Uterus (tissue), 3 donors: ENCODE measurements at regions not wholly inside any gene's neighbourhood (a gene's known extent, or its start where the extent isn't known, plus 50 kb on each side); places are given as distances from the start of the nearest gene placed in this dataset.
A peak's percentile ranks its signal among the peaks of the same experiment; 100 is the strongest.

Experiments
- DNase-seq, 2 donors: peaks; one replicate each; pipeline ENCODE4 v3.0.0-alpha.2; 2019 to 2020
- H3K27ac ChIP-seq, 2 donors: fragments of 200-600 bp; sonication (generic); 1 replicate in 1 of 2; 2 replicates in 1 of 2; pipeline ENCODE4 v1.5.1; 2016 to 2018
- H3K27me3 ChIP-seq, 2 donors: fragments of 200-600 bp; sonication (generic); one replicate each; pipeline ENCODE4 v1.5.1; 2018 to 2019; ENCODE audit warnings: control low read depth in 1 of 2
- H3K36me3 ChIP-seq, 2 donors: fragments of 200-600 bp; sonication (generic); one replicate each; pipeline ENCODE4 v1.5.1; 2019; ENCODE audit warnings: control low read depth in 1 of 2
- H3K4me1 ChIP-seq, 2 donors: fragments of 200-600 bp; sonication (generic); one replicate each; pipeline ENCODE4 v1.5.1; 2018 to 2019; ENCODE audit warnings: control low read depth in 1 of 2
- H3K4me3 ChIP-seq, 2 donors: fragments of 200-600 bp; sonication (generic); 1 replicate in 1 of 2; 2 replicates in 1 of 2; pipeline ENCODE4 v1.5.1; 2018 to 2019; ENCODE audit warnings: mild to moderate bottlenecking in 1 of 2
- H3K9me3 ChIP-seq, 2 donors: fragments of 200-600 bp; sonication (generic); one replicate each; pipeline ENCODE4 v1.5.1; 2019; ENCODE audit warnings: control low read depth in 1 of 2
- POLR2A ChIP-seq, 2 donors: fragments of 450-650 bp; IDR thresholded peaks; one replicate each; pipeline ENCODE4 v1.6.1; 2016; ENCODE audit warnings: antibody characterized with exemption in 2 of 2, mild to moderate bottlenecking in 1 of 2, moderate library complexity in 1 of 2
- intact Hi-C: fragments of 100-400 bp; cut with DNase I; formaldehyde crosslinking; loops from one replicate; pipeline ENCODE4 v1.15.1; 2023; ENCODE audit warnings: low total_unique reads
- TF ChIP-seq, protein P1 (sequence below), 4 experiments: fragments of 200-600 bp in 2 of 4; fragments of 450-650 bp in 2 of 4; sonication (generic) in 2 of 4; IDR thresholded peaks; one replicate each; pipeline ENCODE4 v1.5.1; 2016 to 2019; ENCODE audit warnings: antibody characterized with exemption in 4 of 4, mild to moderate bottlenecking in 2 of 4, moderate library complexity in 1 of 4
- donor health status: DM: yes; HTN: yes; CAD: no.

DNA sequence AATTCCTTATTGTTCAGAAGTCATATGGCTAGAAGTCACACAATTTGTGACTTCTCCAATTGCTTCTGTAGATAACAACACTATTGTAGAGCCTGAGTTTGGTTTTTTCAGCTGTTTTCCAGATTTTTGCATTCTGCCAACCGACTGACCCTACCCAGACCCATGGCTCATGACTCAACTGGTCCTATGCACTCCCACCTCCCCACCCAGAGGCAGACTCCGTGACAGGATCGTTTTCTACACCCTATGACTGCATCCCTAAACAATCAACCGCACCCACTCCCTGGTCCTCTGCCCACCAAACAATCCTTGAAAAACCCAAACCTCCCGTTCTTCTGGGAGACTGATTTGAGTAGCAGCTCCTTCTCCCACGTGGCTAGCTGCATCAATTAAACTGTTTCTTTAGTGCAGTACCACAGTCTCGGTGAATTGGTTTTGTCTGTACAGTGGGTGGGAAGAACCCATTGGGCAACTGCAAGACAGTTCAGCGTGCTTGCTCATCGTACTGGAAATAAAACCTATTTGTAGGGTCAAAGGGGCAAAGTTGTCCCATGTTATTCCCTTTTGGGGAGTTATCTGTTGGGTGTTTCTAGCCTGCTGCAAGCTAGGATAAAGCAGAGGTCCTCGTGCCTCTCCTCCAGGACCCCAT lies 150.3 kb upstream of the FAM20C start:
- Histone ChIP-seq H3K4me3 (no peak overlapping the region), H3K36me3 (no peaks in the 10 kb centered on the region), H3K9me3 (no peaks in the 10 kb centered on the region), H3K4me1 (no peaks in the 10 kb centered on the region), H3K27me3 (no peaks in the 10 kb centered on the region), H3K27ac (no peak overlapping the region)
- intact Hi-C loops, result no loop called here
- DNase-seq, result peak in 1 of 2 donors; percentile 1
- no peak for TF ChIP-seq POLR2A (IDR thresholded peaks at IDR 0.05)
- TF ChIP-seq, protein P1, sequence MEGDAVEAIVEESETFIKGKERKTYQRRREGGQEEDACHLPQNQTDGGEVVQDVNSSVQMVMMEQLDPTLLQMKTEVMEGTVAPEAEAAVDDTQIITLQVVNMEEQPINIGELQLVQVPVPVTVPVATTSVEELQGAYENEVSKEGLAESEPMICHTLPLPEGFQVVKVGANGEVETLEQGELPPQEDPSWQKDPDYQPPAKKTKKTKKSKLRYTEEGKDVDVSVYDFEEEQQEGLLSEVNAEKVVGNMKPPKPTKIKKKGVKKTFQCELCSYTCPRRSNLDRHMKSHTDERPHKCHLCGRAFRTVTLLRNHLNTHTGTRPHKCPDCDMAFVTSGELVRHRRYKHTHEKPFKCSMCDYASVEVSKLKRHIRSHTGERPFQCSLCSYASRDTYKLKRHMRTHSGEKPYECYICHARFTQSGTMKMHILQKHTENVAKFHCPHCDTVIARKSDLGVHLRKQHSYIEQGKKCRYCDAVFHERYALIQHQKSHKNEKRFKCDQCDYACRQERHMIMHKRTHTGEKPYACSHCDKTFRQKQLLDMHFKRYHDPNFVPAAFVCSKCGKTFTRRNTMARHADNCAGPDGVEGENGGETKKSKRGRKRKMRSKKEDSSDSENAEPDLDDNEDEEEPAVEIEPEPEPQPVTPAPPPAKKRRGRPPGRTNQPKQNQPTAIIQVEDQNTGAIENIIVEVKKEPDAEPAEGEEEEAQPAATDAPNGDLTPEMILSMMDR (IDR thresholded peaks at IDR 0.05), result no peak

GRCh38 chr7:43791-44540 lies 148.4 kb upstream of the FAM20C start:
- H3K4me1 ChIP-seq, result no peaks in the 10 kb centered on the region
- H3K27ac ChIP-seq, result no peak overlapping the region
- no peak for TF ChIP-seq POLR2A (IDR thresholded peaks at IDR 0.05)
- TF ChIP-seq, protein P1 (IDR thresholded peaks at IDR 0.05), result no peak
- intact Hi-C loops, result no loop called here
- no peaks in the 10 kb centered on the region for H3K27me3 ChIP-seq
- H3K36me3 ChIP-seq, result no peaks in the 10 kb centered on the region
- H3K4me3 ChIP-seq, result no peak overlapping the region
- DNase-seq, result peak in 1 of 2 donors; percentile 7
- no peaks in the 10 kb centered on the region for H3K9me3 ChIP-seq

- Histone ChIP-seq H3K27ac (no peak overlapping the region), H3K27me3 (no peaks in the 10 kb centered on the region), H3K36me3 (no peaks in the 10 kb centered on the region), H3K4me3 (no peak overlapping the region), H3K4me1 (no peaks in the 10 kb centered on the region), H3K9me3 (no peaks in the 10 kb centered on the region)
- peak in 1 of 2 donors; percentile 3 for DNase-seq
- TF ChIP-seq POLR2A (IDR thresholded peaks at IDR 0.05), result no peak
- TF ChIP-seq, protein P1 (IDR thresholded peaks at IDR 0.05), result no peak
- intact Hi-C loops, result no loop called here
These were observed 147.9 kb upstream of the FAM20C start for GRCh38 chr7:44541-44896.

DNA sequence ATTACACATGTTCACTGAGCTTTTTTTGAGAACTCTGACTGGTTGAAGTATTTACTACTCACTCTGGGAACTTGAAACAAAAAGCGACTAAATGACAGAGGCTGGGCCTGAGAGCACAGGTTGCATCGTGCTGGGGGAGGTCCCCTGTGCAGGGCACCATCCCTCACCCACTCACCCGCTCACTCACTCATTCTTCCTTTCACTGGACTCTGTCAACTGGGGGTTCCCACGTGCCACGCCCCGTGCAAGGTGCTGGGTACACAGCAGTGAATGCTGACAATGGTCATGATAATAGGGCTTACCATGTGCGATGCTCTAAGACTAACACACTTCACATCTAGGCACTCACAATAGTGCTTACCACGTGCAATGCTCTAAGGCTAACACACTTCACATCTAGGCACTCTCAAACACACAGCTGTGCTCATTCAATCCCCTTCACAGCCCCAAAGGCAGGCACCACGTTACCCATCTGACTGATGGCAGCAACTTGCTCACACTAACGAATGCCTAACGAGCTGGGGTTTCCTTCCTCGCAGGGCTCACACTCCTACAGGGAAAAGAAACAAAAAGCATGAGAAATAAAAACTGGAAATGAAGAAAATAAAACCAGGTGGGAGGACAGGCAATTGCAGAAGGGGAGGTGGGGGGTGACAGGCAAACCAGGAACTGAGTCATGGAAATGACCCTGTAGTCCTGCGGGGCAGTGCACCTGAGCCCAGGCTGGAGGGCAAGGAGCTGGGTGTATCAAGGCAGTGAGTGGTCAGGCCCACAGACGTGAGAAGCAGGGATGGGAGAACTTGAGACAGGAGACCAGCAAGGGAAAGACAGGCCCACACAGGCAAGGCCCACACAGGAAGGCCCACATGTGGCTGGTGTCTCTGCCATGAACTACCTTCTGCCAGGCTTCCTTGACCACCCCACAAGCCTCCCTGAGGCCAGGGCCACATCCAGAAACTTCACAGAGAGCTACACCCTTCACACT lies 147.0 kb upstream of the FAM20C start:
- intact Hi-C loops, result no loop called here
- H3K9me3 ChIP-seq, result no peaks in the 10 kb centered on the region
- DNase-seq, result peak in 1 of 2 donors; percentile 5

More for the DNA sequence above, 147.0 kb upstream of the FAM20C start:
- H3K4me3 ChIP-seq, result no peak overlapping the region
- TF ChIP-seq POLR2A (IDR thresholded peaks at IDR 0.05), result no peak
- TF ChIP-seq, protein P1 (IDR thresholded peaks at IDR 0.05), result no peak
- H3K36me3 ChIP-seq, result no peaks in the 10 kb centered on the region
- no peak overlapping the region for H3K27ac ChIP-seq
- H3K27me3 ChIP-seq, result no peaks in the 10 kb centered on the region
- H3K4me1 ChIP-seq, result no peaks in the 10 kb centered on the region
